Cardiac muscle cell (in vitro differentiated cells and primary cell): ENCODE measurements at regions not wholly inside any gene's neighbourhood (a gene's known extent, or its start where the extent isn't known, plus 50 kb on each side); places are given as distances from the start of the nearest gene placed in this dataset.

Experiments
- DNase-seq, 2 donors: peaks; one replicate each; pipeline versions ENCODE4 v3.0.0 to v3.0.0-alpha.2; 2010 to 2017; ENCODE audit warnings: low read depth in 1 of 2, low spot score in 1 of 2
- H3K27ac ChIP-seq: fragments of 200-600 bp; sonication (generic); 2 replicates; pipeline ENCODE4 v1.5.1; 2016
- H3K27me3 ChIP-seq: fragments of 200-600 bp; sonication (generic); 2 replicates; pipeline ENCODE4 v1.6.0; 2016; ENCODE audit warnings: control low read depth
- H3K36me3 ChIP-seq: fragments of 200-600 bp; sonication (generic); 2 replicates; pipeline ENCODE4 v1.5.1; 2016; ENCODE audit warnings: control low read depth
- H3K4me1 ChIP-seq: fragments of 200-600 bp; sonication (generic); 2 replicates; pipeline ENCODE4 v1.8.1; 2017; ENCODE audit warnings: low read depth, mild to moderate bottlenecking, mixed run types
- H3K4me3 ChIP-seq: fragments of 200-600 bp; sonication (generic); 2 replicates; pipeline ENCODE4 v1.5.1; 2016; ENCODE audit warnings: mild to moderate bottlenecking
- H3K9me3 ChIP-seq: fragments of 200-600 bp; sonication (generic); 2 replicates; pipeline ENCODE4 v1.5.1; 2017; ENCODE audit warnings: low read depth, mild to moderate bottlenecking, control low read depth
- TF ChIP-seq, protein P1 (sequence below): IDR thresholded peaks from 2 replicates; pipeline ENCODE4 v1.5.1; 2012; ENCODE audit warnings: low read depth, mild to moderate bottlenecking, low read length

DNA sequence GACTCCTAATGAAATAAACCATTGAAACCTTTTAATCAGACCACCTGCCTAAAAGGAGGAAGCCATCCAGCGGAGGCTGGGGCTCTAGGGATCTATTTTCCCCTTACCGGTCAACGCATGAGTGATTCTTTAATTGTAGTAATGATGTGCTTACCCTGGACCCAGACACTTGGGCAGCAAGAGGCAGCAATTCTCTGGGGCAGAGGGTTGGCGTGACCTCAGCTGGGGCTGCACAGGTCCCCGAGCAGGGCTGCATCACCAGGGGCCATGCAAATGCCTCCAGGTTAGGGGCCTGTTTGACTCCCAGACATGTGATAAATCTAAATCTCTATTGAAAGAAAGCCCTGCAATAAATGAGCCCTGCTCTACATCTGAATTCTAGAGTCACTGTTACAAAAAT lies 194.2 kb upstream of the TSHZ3 start:
- Histone ChIP-seq H3K4me3 (no peak overlapping the region), H3K4me1 (no peaks in the 10 kb centered on the region), H3K27ac (no peak overlapping the region), H3K27me3 (peaks cover 98% of the 10 kb centered on the region), H3K9me3 (no peaks in the 10 kb centered on the region), H3K36me3 (no peaks in the 10 kb centered on the region)
- TF ChIP-seq, protein P1, sequence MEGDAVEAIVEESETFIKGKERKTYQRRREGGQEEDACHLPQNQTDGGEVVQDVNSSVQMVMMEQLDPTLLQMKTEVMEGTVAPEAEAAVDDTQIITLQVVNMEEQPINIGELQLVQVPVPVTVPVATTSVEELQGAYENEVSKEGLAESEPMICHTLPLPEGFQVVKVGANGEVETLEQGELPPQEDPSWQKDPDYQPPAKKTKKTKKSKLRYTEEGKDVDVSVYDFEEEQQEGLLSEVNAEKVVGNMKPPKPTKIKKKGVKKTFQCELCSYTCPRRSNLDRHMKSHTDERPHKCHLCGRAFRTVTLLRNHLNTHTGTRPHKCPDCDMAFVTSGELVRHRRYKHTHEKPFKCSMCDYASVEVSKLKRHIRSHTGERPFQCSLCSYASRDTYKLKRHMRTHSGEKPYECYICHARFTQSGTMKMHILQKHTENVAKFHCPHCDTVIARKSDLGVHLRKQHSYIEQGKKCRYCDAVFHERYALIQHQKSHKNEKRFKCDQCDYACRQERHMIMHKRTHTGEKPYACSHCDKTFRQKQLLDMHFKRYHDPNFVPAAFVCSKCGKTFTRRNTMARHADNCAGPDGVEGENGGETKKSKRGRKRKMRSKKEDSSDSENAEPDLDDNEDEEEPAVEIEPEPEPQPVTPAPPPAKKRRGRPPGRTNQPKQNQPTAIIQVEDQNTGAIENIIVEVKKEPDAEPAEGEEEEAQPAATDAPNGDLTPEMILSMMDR: no peak
- DNase-seq: no peak

- TF ChIP-seq, protein P1: no peak
- no peaks in the 10 kb centered on the region for H3K9me3 ChIP-seq
- no peaks in the 10 kb centered on the region for H3K36me3 ChIP-seq
- no peak for DNase-seq
- no peak overlapping the region for H3K4me3 ChIP-seq
- H3K4me1 ChIP-seq: no peaks in the 10 kb centered on the region
- H3K27me3 ChIP-seq: peaks cover 94% of the 10 kb centered on the region
- H3K27ac ChIP-seq: no peak overlapping the region
These were observed 196.5 kb upstream of the TSHZ3 start for GRCh38 chr19:31545777-31546176.

DNA sequence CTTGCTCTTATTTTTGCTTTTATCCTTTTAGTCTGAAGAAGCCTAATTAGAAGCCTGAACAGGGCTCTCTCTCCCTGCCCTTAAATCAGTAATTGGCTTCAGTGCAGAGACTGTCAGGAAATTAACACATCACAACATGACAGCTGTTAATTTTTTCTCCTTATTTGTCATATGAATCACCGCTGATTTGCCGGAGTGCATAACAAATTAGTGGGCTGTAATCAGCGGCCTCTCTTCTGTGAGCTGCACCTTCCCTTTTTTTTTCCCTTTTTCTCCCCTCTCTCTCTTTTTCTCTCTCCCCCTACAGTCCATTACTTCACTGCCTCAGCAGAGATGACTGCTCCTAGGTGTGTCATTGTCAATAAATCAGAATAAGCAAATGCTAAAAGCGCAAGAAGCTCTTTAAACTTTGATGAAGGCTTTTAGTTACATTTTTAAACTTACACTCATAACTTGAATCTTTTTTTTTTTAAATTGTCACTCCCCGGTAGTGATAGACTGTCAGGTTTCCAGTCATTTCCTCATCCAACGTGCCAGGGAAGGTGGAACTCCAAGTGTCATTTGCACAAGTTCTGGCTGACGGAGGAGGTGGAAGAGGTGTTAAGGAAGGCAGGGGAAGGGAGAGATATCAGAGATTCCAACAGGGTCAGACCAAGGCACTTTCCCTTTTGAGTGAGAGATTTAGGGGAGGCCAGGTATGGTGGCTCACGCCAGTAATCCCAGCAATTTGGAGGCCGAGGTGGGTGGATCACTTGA lies 197.1 kb upstream of the TSHZ3 start:
- Histone ChIP-seq H3K27ac (no peak overlapping the region), H3K4me1 (no peaks in the 10 kb centered on the region), H3K27me3 (peaks cover 93% of the 10 kb centered on the region), H3K36me3 (no peaks in the 10 kb centered on the region), H3K9me3 (no peaks in the 10 kb centered on the region), H3K4me3 (no peak overlapping the region)
- DNase-seq: no peak
- TF ChIP-seq, protein P1: no peak

- Histone ChIP-seq H3K4me1 (no peaks in the 10 kb centered on the region), H3K36me3 (no peaks in the 10 kb centered on the region), H3K9me3 (no peaks in the 10 kb centered on the region), H3K4me3 (no peak overlapping the region), H3K27me3 (peaks cover 75% of the 10 kb centered on the region), H3K27ac (no peak overlapping the region)
- TF ChIP-seq, protein P1: peak; percentile 73
- DNase-seq: peak; percentile 47 to 63
These were observed 199.7 kb upstream of the TSHZ3 start for GRCh38 chr19:31548941-31549340.

- Histone ChIP-seq H3K4me3 (no peak overlapping the region), H3K27me3 (peaks cover 50% of the 10 kb centered on the region), H3K36me3 (no peaks in the 10 kb centered on the region), H3K27ac (no peak overlapping the region), H3K4me1 (no peaks in the 10 kb centered on the region), H3K9me3 (no peaks in the 10 kb centered on the region)
- TF ChIP-seq, protein P1: no peak
- no peak for DNase-seq
These were observed 204.0 kb upstream of the TSHZ3 start for GRCh38 chr19:31553112-31553845.
